ENCODE measurements at regions not wholly inside any gene's neighbourhood (a gene's known extent, or its start where the extent isn't known, plus 50 kb on each side); places are given as distances from the start of the nearest gene placed in this dataset.
"Not testable (repeated sequence)": the region's sequence is repeated elsewhere in the genome, so short reads cannot be mapped to it uniquely, and the experiment has no call there.

- DNase-seq (ENCODE audit: low read depth): no peak
Measured at GRCh38 chr7:83827036-83827435, 178.1 kb upstream of the SEMA3E start.

GRCh38 chr7:83824214-83824613 is 175.3 kb upstream of the SEMA3E start:
- peak; percentile 7 for DNase-seq (ENCODE audit: low read depth)

- no peak for DNase-seq (ENCODE audit: low read depth)
Measured at GRCh38 chr7:83821866-83822265, 172.9 kb upstream of the SEMA3E start.

- DNase-seq (ENCODE audit: low read depth): no peak
Measured at GRCh38 chr7:83820641-83821040, 171.7 kb upstream of the SEMA3E start.

- peak; percentile 4 for DNase-seq (ENCODE audit: low read depth)
Measured at GRCh38 chr7:83819911-83820310, 171.0 kb upstream of the SEMA3E start.

GRCh38 chr7:83814480-83814879 is 165.5 kb upstream of the SEMA3E start:
- DNase-seq (ENCODE audit: low read depth): no peak

GRCh38 chr7:83812563-83812962 is 163.6 kb upstream of the SEMA3E start:
- not testable (repeated sequence) for DNase-seq (ENCODE audit: low read depth)

- DNase-seq (ENCODE audit: low read depth): no peak
Measured at GRCh38 chr7:83808982-83809381, 160.0 kb upstream of the SEMA3E start.

GRCh38 chr7:83807774-83808173 is 158.8 kb upstream of the SEMA3E start:
- no peak for DNase-seq (ENCODE audit: low read depth)

- DNase-seq (ENCODE audit: low read depth): no peak
Measured at GRCh38 chr7:83806538-83806937, 157.6 kb upstream of the SEMA3E start.

GRCh38 chr7:83799333-83799732 is 150.4 kb upstream of the SEMA3E start:
- no peak for DNase-seq (ENCODE audit: low read depth)

- DNase-seq (ENCODE audit: low read depth): no peak
Measured at GRCh38 chr7:83798489-83798888, 149.6 kb upstream of the SEMA3E start.

- no peak for DNase-seq (ENCODE audit: low read depth)
Measured at GRCh38 chr7:83796760-83797159, 147.8 kb upstream of the SEMA3E start.

- no peak for DNase-seq (ENCODE audit: low read depth)
Measured at GRCh38 chr7:83794829-83795228, 145.9 kb upstream of the SEMA3E start.

GRCh38 chr7:83793558-83793957 is 144.6 kb upstream of the SEMA3E start:
- no peak for DNase-seq (ENCODE audit: low read depth)

- DNase-seq (ENCODE audit: low read depth): no peak
Measured at GRCh38 chr7:83791737-83792136, 142.8 kb upstream of the SEMA3E start.

GRCh38 chr7:83786858-83787257 is 137.9 kb upstream of the SEMA3E start:
- no peak for DNase-seq (ENCODE audit: low read depth)

GRCh38 chr7:83782628-83783027 is 133.7 kb upstream of the SEMA3E start:
- peak; percentile 10 for DNase-seq (ENCODE audit: low read depth)

GRCh38 chr7:83778073-83778443 is 129.1 kb upstream of the SEMA3E start:
- no peak for DNase-seq (ENCODE audit: low read depth)

GRCh38 chr7:83777406-83778072 is 128.6 kb upstream of the SEMA3E start:
- DNase-seq (ENCODE audit: low read depth): no peak

GRCh38 chr7:83769407-83769806 is 120.5 kb upstream of the SEMA3E start:
- DNase-seq (ENCODE audit: low read depth): no peak

- peak; percentile 8 for DNase-seq (ENCODE audit: low read depth)
Measured at GRCh38 chr7:83751217-83751616, 102.3 kb upstream of the SEMA3E start.

- no peak for DNase-seq (ENCODE audit: low read depth)
Measured at GRCh38 chr7:83749495-83749894, 100.6 kb upstream of the SEMA3E start.

GRCh38 chr7:83739527-83739926 is 90.6 kb upstream of the SEMA3E start:
- peak; percentile 6 for DNase-seq (ENCODE audit: low read depth)
